GM23338 (cell line): ENCODE measurements at regions not wholly inside any gene's neighbourhood (a gene's known extent, or its start where the extent isn't known, plus 50 kb on each side); places are given as distances from the start of the nearest gene placed in this dataset.

ENCODE experiments used
- ATAC-seq: fragments of 200-7000 bp; cut with Tn5 transposase; 3 replicates; pipeline ENCODE4 v1.9.1; 2020
- DNase-seq: peaks from one replicate; pipeline ENCODE4 v3.0.0-alpha.2; 2015; ENCODE audit warnings: low spot score
- H2AFZ ChIP-seq: fragments of 200-600 bp; sonication (generic); 2 replicates; pipeline ENCODE4 v1.8.0; 2016; ENCODE audit warnings: antibody characterized with exemption, mild to moderate bottlenecking, moderate library complexity
- H3F3A ChIP-seq: fragments of 200-600 bp; sonication (generic); replicated peaks from 2 replicates; pipeline ENCODE4 v1.8.0; 2017; ENCODE audit warnings: antibody characterized with exemption, mixed run types, low read depth
- H3K27ac ChIP-seq: fragments of 200-600 bp; sonication (generic); 2 replicates; pipeline ENCODE4 v1.6.1; 2016; ENCODE audit warnings: low read depth
- H3K27me3 ChIP-seq: fragments of 200-600 bp; sonication (generic); 2 replicates; pipeline ENCODE4 v1.8.0; 2016; ENCODE audit warnings: mild to moderate bottlenecking, mixed run types, moderate library complexity; ENCODE audit not compliant: insufficient read depth
- H3K36me3 ChIP-seq: fragments of 200-600 bp; sonication (generic); 2 replicates; pipeline ENCODE4 v1.8.0; 2016; ENCODE audit warnings: mild to moderate bottlenecking; ENCODE audit not compliant: insufficient read depth
- H3K4me1 ChIP-seq: fragments of 200-600 bp; sonication (generic); 2 replicates; pipeline ENCODE4 v1.8.0; 2016; ENCODE audit warnings: mild to moderate bottlenecking, moderate library complexity; ENCODE audit not compliant: insufficient read depth
- H3K4me2 ChIP-seq: fragments of 200-600 bp; sonication (generic); 2 replicates; pipeline ENCODE4 v1.7.1; 2017; ENCODE audit warnings: mixed run types
- H3K4me3 ChIP-seq: fragments of 200-600 bp; sonication (generic); 2 replicates; pipeline ENCODE4 v1.6.1; 2016; ENCODE audit warnings: mixed run types
- H3K79me2 ChIP-seq: fragments of 200-600 bp; sonication (generic); replicated peaks from 2 replicates; pipeline ENCODE4 v1.8.0; 2017; ENCODE audit warnings: mild to moderate bottlenecking; ENCODE audit not compliant: insufficient read depth
- H3K9me2 ChIP-seq: fragments of 200-600 bp; sonication (generic); 2 replicates; pipeline ENCODE4 v1.8.0; 2017; ENCODE audit not compliant: insufficient read depth
- H4K20me1 ChIP-seq: fragments of 200-600 bp; sonication (generic); replicated peaks from 2 replicates; pipeline ENCODE4 v1.8.0; 2017; ENCODE audit warnings: mild to moderate bottlenecking; ENCODE audit not compliant: insufficient read depth
- H3K27ac Mint-ChIP-seq: 2 replicates; pipeline ENCODE4 v1.8.0; 2020; ENCODE audit warnings: inconsistent platforms, mild to moderate bottlenecking, moderate library complexity, mixed read lengths
- H3K27me3 Mint-ChIP-seq: 3 replicates; pipeline ENCODE4 v1.8.0; 2022; ENCODE audit warnings: low read depth, mild to moderate bottlenecking, moderate library complexity, mixed read lengths, inconsistent platforms; ENCODE audit not compliant: insufficient read depth, poor library complexity
- H3K36me3 Mint-ChIP-seq: 3 replicates; pipeline ENCODE4 v1.8.0; 2021; ENCODE audit warnings: low read depth, mild to moderate bottlenecking, inconsistent platforms, moderate library complexity, mixed read lengths
- H3K4me1 Mint-ChIP-seq: 3 replicates; pipeline ENCODE4 v1.8.0; 2020; ENCODE audit warnings: mild to moderate bottlenecking, inconsistent platforms, mixed read lengths
- H3K4me3 Mint-ChIP-seq: 3 replicates; pipeline ENCODE4 v1.8.0; 2021; ENCODE audit warnings: moderate library complexity, mild to moderate bottlenecking, inconsistent platforms, mixed read lengths
- H3K9me3 Mint-ChIP-seq: 3 replicates; pipeline ENCODE4 v1.8.0; 2020; ENCODE audit warnings: moderate library complexity, mild to moderate bottlenecking, inconsistent platforms, mixed read lengths
- CREB1 ChIP-seq: fragments of 250-450 bp; sonication (Bioruptor Pico); IDR thresholded peaks from 2 replicates; pipeline ENCODE4 v1.5.0; 2020; ENCODE audit warnings: low read depth, mild to moderate bottlenecking, moderate library complexity
- EZH2 ChIP-seq: fragments of 200-600 bp; sonication (generic); IDR thresholded peaks from one replicate; pipeline ENCODE4 v1.8.0; 2017; ENCODE audit warnings: antibody characterized with exemption, mild to moderate bottlenecking, low read depth; ENCODE audit not compliant: unreplicated experiment
- EZH2phosphoT487 ChIP-seq: fragments of 200-600 bp; sonication (generic); IDR thresholded peaks from one replicate; pipeline ENCODE4 v1.8.1; 2018; ENCODE audit warnings: antibody characterized with exemption; ENCODE audit not compliant: unreplicated experiment
- JUNB ChIP-seq: IDR thresholded peaks from one replicate; pipeline ENCODE4 v1.6.1; 2016; ENCODE audit warnings: antibody characterized with exemption; ENCODE audit not compliant: unreplicated experiment
- NANOG ChIP-seq: IDR thresholded peaks from 2 replicates; pipeline ENCODE4 v1.6.1; 2016; ENCODE audit warnings: antibody characterized with exemption, borderline replicate concordance
- POLR2AphosphoS5 ChIP-seq: IDR thresholded peaks from 2 replicates; pipeline ENCODE4 v1.6.1; 2016; ENCODE audit warnings: antibody characterized with exemption, low read depth
- ZNF114 ChIP-seq: fragments of 250-450 bp; sonication (Bioruptor Pico); IDR thresholded peaks from 2 replicates; pipeline ENCODE4 v1.5.0; 2020; ENCODE audit warnings: mild to moderate bottlenecking, moderate library complexity
- ZNF331 ChIP-seq: fragments of 250-450 bp; sonication (Bioruptor Pico); IDR thresholded peaks from 2 replicates; pipeline ENCODE4 v1.5.0; 2020; ENCODE audit warnings: low read depth, mild to moderate bottlenecking, moderate library complexity
- TF ChIP-seq, protein P1 (sequence below): IDR thresholded peaks from 2 replicates; pipeline ENCODE4 v1.6.1; 2016; ENCODE audit warnings: antibody characterized with exemption
- TF ChIP-seq, protein P2 (sequence below): IDR thresholded peaks from one replicate; pipeline ENCODE4 v1.6.1; 2018; ENCODE audit warnings: antibody characterized with exemption; ENCODE audit not compliant: unreplicated experiment
- TF ChIP-seq, protein P3 (sequence below): fragments of 250-450 bp; sonication (Bioruptor Pico); IDR thresholded peaks from 2 replicates; pipeline ENCODE4 v1.5.0; 2020; ENCODE audit warnings: mild to moderate bottlenecking, moderate library complexity

DNA sequence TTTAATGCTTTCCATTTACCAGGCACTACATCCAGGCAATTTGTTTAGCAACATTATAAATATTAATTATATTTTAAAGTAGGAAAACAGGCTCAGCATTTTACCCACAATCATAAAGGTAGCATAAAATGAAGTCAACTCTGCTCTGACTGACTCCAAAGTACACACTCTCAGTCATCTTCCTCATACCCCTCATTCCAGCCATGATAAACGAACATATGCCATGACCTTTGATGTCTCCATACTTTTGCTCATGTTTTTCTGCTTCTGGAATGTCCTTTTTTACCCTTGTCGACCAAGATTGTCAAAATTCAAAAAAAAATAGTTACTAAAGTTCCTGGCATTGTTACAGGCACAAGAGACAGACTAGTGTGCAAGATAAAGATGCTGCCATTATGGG lies 77.7 kb upstream of the SOX6 start:
- H3K27ac Mint-ChIP-seq: no peak overlapping the region
- ATAC-seq: no peak
- no peaks in the 10 kb centered on the region for H3K27me3 ChIP-seq
- H3K27ac ChIP-seq: no peak overlapping the region
- no peaks in the 10 kb centered on the region for H3K79me2 ChIP-seq
- H3K9me3 Mint-ChIP-seq: no peaks in the 10 kb centered on the region
- no peak overlapping the region for H3K4me2 ChIP-seq
- no peaks in the 10 kb centered on the region for H3K9me2 ChIP-seq
- no peaks in the 10 kb centered on the region for H3K27me3 Mint-ChIP-seq
- H2AFZ ChIP-seq: no peak overlapping the region
- TF ChIP-seq JUNB (no peak), ZNF114 (no peak), ZNF331 (CRISPR knock-in tag) (no peak), EZH2phosphoT487 (no peak), EZH2 (no peak), POLR2AphosphoS5 (no peak), CREB1 (CRISPR knock-in tag) (no peak), NANOG (no peak)
- TF ChIP-seq, protein P1, sequence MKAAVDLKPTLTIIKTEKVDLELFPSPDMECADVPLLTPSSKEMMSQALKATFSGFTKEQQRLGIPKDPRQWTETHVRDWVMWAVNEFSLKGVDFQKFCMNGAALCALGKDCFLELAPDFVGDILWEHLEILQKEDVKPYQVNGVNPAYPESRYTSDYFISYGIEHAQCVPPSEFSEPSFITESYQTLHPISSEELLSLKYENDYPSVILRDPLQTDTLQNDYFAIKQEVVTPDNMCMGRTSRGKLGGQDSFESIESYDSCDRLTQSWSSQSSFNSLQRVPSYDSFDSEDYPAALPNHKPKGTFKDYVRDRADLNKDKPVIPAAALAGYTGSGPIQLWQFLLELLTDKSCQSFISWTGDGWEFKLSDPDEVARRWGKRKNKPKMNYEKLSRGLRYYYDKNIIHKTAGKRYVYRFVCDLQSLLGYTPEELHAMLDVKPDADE: no peak
- TF ChIP-seq, protein P2, sequence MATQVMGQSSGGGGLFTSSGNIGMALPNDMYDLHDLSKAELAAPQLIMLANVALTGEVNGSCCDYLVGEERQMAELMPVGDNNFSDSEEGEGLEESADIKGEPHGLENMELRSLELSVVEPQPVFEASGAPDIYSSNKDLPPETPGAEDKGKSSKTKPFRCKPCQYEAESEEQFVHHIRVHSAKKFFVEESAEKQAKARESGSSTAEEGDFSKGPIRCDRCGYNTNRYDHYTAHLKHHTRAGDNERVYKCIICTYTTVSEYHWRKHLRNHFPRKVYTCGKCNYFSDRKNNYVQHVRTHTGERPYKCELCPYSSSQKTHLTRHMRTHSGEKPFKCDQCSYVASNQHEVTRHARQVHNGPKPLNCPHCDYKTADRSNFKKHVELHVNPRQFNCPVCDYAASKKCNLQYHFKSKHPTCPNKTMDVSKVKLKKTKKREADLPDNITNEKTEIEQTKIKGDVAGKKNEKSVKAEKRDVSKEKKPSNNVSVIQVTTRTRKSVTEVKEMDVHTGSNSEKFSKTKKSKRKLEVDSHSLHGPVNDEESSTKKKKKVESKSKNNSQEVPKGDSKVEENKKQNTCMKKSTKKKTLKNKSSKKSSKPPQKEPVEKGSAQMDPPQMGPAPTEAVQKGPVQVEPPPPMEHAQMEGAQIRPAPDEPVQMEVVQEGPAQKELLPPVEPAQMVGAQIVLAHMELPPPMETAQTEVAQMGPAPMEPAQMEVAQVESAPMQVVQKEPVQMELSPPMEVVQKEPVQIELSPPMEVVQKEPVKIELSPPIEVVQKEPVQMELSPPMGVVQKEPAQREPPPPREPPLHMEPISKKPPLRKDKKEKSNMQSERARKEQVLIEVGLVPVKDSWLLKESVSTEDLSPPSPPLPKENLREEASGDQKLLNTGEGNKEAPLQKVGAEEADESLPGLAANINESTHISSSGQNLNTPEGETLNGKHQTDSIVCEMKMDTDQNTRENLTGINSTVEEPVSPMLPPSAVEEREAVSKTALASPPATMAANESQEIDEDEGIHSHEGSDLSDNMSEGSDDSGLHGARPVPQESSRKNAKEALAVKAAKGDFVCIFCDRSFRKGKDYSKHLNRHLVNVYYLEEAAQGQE: no peak
- TF ChIP-seq, protein P3, sequence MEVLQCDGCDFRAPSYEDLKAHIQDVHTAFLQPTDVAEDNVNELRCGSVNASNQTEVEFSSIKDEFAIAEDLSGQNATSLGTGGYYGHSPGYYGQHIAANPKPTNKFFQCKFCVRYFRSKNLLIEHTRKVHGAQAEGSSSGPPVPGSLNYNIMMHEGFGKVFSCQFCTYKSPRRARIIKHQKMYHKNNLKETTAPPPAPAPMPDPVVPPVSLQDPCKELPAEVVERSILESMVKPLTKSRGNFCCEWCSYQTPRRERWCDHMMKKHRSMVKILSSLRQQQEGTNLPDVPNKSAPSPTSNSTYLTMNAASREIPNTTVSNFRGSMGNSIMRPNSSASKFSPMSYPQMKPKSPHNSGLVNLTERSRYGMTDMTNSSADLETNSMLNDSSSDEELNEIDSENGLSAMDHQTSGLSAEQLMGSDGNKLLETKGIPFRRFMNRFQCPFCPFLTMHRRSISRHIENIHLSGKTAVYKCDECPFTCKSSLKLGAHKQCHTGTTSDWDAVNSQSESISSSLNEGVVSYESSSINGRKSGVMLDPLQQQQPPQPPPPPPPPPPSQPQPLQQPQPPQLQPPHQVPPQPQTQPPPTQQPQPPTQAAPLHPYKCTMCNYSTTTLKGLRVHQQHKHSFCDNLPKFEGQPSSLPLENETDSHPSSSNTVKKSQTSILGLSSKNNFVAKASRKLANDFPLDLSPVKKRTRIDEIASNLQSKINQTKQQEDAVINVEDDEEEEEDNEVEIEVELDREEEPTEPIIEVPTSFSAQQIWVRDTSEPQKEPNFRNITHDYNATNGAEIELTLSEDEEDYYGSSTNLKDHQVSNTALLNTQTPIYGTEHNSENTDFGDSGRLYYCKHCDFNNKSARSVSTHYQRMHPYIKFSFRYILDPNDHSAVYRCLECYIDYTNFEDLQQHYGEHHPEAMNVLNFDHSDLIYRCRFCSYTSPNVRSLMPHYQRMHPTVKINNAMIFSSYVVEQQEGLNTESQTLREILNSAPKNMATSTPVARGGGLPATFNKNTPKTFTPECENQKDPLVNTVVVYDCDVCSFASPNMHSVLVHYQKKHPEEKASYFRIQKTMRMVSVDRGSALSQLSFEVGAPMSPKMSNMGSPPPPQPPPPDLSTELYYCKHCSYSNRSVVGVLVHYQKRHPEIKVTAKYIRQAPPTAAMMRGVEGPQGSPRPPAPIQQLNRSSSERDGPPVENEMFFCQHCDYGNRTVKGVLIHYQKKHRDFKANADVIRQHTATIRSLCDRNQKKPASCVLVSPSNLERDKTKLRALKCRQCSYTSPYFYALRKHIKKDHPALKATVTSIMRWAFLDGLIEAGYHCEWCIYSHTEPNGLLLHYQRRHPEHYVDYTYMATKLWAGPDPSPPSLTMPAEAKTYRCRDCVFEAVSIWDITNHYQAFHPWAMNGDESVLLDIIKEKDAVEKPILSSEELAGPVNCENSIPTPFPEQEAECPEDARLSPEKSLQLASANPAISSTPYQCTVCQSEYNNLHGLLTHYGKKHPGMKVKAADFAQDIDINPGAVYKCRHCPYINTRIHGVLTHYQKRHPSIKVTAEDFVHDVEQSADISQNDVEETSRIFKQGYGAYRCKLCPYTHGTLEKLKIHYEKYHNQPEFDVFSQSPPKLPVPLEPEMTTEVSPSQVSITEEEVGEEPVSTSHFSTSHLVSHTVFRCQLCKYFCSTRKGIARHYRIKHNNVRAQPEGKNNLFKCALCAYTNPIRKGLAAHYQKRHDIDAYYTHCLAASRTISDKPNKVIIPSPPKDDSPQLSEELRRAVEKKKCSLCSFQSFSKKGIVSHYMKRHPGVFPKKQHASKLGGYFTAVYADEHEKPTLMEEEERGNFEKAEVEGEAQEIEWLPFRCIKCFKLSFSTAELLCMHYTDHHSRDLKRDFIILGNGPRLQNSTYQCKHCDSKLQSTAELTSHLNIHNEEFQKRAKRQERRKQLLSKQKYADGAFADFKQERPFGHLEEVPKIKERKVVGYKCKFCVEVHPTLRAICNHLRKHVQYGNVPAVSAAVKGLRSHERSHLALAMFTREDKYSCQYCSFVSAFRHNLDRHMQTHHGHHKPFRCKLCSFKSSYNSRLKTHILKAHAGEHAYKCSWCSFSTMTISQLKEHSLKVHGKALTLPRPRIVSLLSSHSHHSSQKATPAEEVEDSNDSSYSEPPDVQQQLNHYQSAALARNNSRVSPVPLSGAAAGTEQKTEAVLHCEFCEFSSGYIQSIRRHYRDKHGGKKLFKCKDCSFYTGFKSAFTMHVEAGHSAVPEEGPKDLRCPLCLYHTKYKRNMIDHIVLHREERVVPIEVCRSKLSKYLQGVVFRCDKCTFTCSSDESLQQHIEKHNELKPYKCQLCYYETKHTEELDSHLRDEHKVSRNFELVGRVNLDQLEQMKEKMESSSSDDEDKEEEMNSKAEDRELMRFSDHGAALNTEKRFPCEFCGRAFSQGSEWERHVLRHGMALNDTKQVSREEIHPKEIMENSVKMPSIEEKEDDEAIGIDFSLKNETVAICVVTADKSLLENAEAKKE (CRISPR knock-in tag): no peak
- H3K4me1 ChIP-seq: no peaks in the 10 kb centered on the region
- H4K20me1 ChIP-seq: no peaks in the 10 kb centered on the region
- no peaks in the 10 kb centered on the region for H3K36me3 Mint-ChIP-seq
- no peak overlapping the region for H3K4me3 Mint-ChIP-seq
- no peak for DNase-seq
- no peaks in the 10 kb centered on the region for H3K4me1 Mint-ChIP-seq
- no peak overlapping the region for H3K4me3 ChIP-seq
- no peaks in the 10 kb centered on the region for H3K36me3 ChIP-seq
- H3F3A ChIP-seq: no peaks in the 10 kb centered on the region
